ENCODE measurements at regions not wholly inside any gene's neighbourhood (a gene's known extent, or its start where the extent isn't known, plus 50 kb on each side); places are given as distances from the start of the nearest gene placed in this dataset.
"Not testable (repeated sequence)": the region's sequence is repeated elsewhere in the genome, so short reads cannot be mapped to it uniquely, and the experiment has no call there.

- no peak for DNase-seq
Observed at GRCh38 chr17:68097161-68097805, 61.7 kb downstream of the KPNA2 start.

GRCh38 chr17:68099341-68099753, 63.8 kb downstream of the KPNA2 start:
- DNase-seq = not testable (repeated sequence)

- no peak for DNase-seq
Observed at GRCh38 chr17:68100000-68100641, 64.6 kb downstream of the KPNA2 start.

- DNase-seq = peak; percentile 78
Observed at GRCh38 chr17:68101075-68101986, 65.8 kb downstream of the KPNA2 start.

GRCh38 chr17:68101987-68102314, 66.4 kb downstream of the KPNA2 start:
- DNase-seq = no peak

- no peak for DNase-seq
Observed at GRCh38 chr17:68102318-68102758, 66.8 kb downstream of the KPNA2 start.

GRCh38 chr17:68103148-68103547, 67.6 kb downstream of the KPNA2 start:
- DNase-seq = no peak

GRCh38 chr17:68106085-68106484, 70.5 kb downstream of the KPNA2 start:
- DNase-seq = no peak

- DNase-seq = no peak
Observed at GRCh38 chr17:68107373-68107772, 71.8 kb downstream of the KPNA2 start.

GRCh38 chr17:68108313-68109000, 72.9 kb downstream of the KPNA2 start:
- no peak for DNase-seq

GRCh38 chr17:68109404-68109803, 73.9 kb downstream of the KPNA2 start:
- DNase-seq = not testable (repeated sequence)

GRCh38 chr17:68116211-68116610, 80.7 kb downstream of the KPNA2 start:
- DNase-seq = not testable (repeated sequence)

GRCh38 chr17:68122587-68122986, 87.1 kb downstream of the KPNA2 start:
- no peak for DNase-seq

GRCh38 chr17:68125111-68125870, 89.8 kb downstream of the KPNA2 start:
- DNase-seq = no peak

GRCh38 chr17:68127914-68128313, 92.4 kb downstream of the KPNA2 start:
- DNase-seq = no peak

GRCh38 chr17:68131456-68131855, 95.9 kb downstream of the KPNA2 start:
- no peak for DNase-seq

- no peak for DNase-seq
Observed at GRCh38 chr17:68133346-68134045, 98.0 kb downstream of the KPNA2 start.

- no peak for DNase-seq
Observed at GRCh38 chr17:68134046-68134637, 98.6 kb downstream of the KPNA2 start.

- no peak for DNase-seq
Observed at GRCh38 chr17:68134731-68135130, 99.2 kb downstream of the KPNA2 start.

- no peak for DNase-seq
Observed at GRCh38 chr17:68135141-68135887, 99.8 kb downstream of the KPNA2 start.

GRCh38 chr17:68141050-68141449, 105.5 kb downstream of the KPNA2 start:
- peak; percentile 23 for DNase-seq
